PFSK-1 (cell line): ENCODE measurements at regions not wholly inside any gene's neighbourhood (a gene's known extent, or its start where the extent isn't known, plus 50 kb on each side); places are given as distances from the start of the nearest gene placed in this dataset.

Experiments
- FOXP2 ChIP-seq: optimal IDR thresholded peaks from 2 replicates; pipeline ENCODE3; 2011; ENCODE audit warnings: borderline replicate concordance, control low read depth, inconsistent platforms; ENCODE audit not compliant: insufficient read depth; ENCODE audit errors: extremely low read length, extremely low read depth
- POLR2AphosphoS5 ChIP-seq: IDR thresholded peaks from 2 replicates; pipeline ENCODE4 v1.6.1; 2012; ENCODE audit warnings: low read depth, mild to moderate bottlenecking, control low read depth, low read length, moderate library complexity
- SIN3A ChIP-seq: IDR thresholded peaks from 2 replicates; pipeline ENCODE4 v1.6.1; 2012; ENCODE audit warnings: mild to moderate bottlenecking, low read length, moderate library complexity, borderline replicate concordance; ENCODE audit not compliant: insufficient read depth
- TAF1 ChIP-seq: IDR thresholded peaks from 2 replicates; pipeline ENCODE4 v1.6.1; 2012; ENCODE audit warnings: low read length, control low read depth, borderline replicate concordance; ENCODE audit not compliant: insufficient read depth
- TF ChIP-seq, protein P1 (sequence below), 2 experiments: IDR thresholded peaks; 2 replicates each; pipeline versions ENCODE4 v1.6.1 to v1.8.0; 2011 to 2012; ENCODE audit warnings: low read depth in 2 of 2, low read length in 2 of 2, control low read depth in 1 of 2, inconsistent platforms in 1 of 2, mild to moderate bottlenecking in 1 of 2, moderate library complexity in 1 of 2; ENCODE audit not compliant: insufficient read depth in 1 of 2

GRCh38 chr7:19400758-19401254 is 255.6 kb upstream of the FERD3L start:
- no peak for TF ChIP-seq FOXP2
- TF ChIP-seq SIN3A: no peak
- TF ChIP-seq, protein P1, sequence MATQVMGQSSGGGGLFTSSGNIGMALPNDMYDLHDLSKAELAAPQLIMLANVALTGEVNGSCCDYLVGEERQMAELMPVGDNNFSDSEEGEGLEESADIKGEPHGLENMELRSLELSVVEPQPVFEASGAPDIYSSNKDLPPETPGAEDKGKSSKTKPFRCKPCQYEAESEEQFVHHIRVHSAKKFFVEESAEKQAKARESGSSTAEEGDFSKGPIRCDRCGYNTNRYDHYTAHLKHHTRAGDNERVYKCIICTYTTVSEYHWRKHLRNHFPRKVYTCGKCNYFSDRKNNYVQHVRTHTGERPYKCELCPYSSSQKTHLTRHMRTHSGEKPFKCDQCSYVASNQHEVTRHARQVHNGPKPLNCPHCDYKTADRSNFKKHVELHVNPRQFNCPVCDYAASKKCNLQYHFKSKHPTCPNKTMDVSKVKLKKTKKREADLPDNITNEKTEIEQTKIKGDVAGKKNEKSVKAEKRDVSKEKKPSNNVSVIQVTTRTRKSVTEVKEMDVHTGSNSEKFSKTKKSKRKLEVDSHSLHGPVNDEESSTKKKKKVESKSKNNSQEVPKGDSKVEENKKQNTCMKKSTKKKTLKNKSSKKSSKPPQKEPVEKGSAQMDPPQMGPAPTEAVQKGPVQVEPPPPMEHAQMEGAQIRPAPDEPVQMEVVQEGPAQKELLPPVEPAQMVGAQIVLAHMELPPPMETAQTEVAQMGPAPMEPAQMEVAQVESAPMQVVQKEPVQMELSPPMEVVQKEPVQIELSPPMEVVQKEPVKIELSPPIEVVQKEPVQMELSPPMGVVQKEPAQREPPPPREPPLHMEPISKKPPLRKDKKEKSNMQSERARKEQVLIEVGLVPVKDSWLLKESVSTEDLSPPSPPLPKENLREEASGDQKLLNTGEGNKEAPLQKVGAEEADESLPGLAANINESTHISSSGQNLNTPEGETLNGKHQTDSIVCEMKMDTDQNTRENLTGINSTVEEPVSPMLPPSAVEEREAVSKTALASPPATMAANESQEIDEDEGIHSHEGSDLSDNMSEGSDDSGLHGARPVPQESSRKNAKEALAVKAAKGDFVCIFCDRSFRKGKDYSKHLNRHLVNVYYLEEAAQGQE (IDR thresholded peaks at IDR 0.05; ENCODE audit: insufficient read depth in 1 of 2, low read depth in 2 of 2, low read length in 2 of 2): no peak
- TF ChIP-seq POLR2AphosphoS5: no peak
- TF ChIP-seq TAF1: no peak

- TF ChIP-seq TAF1: no peak
Observed at GRCh38 chr7:19397911-19398310, 252.7 kb upstream of the FERD3L start.

DNA sequence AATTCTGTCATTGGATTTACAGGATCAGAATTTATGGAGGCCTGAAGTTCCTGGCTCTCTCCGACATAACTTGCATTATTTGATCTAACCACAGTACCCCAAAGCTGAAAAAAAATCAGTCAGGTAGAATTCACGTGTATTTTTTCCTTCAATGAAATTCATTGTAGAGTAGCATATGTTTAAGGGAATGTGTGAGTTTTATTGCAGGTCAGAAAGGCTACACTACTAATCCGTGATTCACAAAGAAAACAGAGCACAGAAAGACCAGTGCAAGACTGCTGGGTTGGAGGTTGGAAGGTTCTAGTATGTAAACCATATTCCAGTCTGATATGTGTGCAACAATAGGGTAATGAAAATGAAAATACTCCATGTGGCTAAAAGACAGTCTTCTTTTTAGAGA is 247.0 kb upstream of the FERD3L start:
- TF ChIP-seq, protein P1 (IDR thresholded peaks at IDR 0.05; ENCODE audit: insufficient read depth in 1 of 2, low read depth in 2 of 2, low read length in 2 of 2): no peak

- TF ChIP-seq FOXP2 (no peak), SIN3A (no peak), TAF1 (no peak), POLR2AphosphoS5 (no peak)
- TF ChIP-seq, protein P1 (IDR thresholded peaks at IDR 0.05; ENCODE audit: insufficient read depth in 1 of 2, low read depth in 2 of 2, low read length in 2 of 2): no peak
Observed at GRCh38 chr7:19390795-19391194, 245.6 kb upstream of the FERD3L start.

GRCh38 chr7:19381321-19381720 is 236.1 kb upstream of the FERD3L start:
- TF ChIP-seq, protein P1 (IDR thresholded peaks at IDR 0.05; ENCODE audit: insufficient read depth in 1 of 2, low read depth in 2 of 2, low read length in 2 of 2): no peak
- no peak for TF ChIP-seq FOXP2
- TF ChIP-seq POLR2AphosphoS5: no peak
- TF ChIP-seq TAF1: no peak
- no peak for TF ChIP-seq SIN3A

- no peak for TF ChIP-seq FOXP2
- no peak for TF ChIP-seq TAF1
- no peak for TF ChIP-seq SIN3A
- TF ChIP-seq, protein P1 (IDR thresholded peaks at IDR 0.05; ENCODE audit: insufficient read depth in 1 of 2, low read depth in 2 of 2, low read length in 2 of 2): no peak
- TF ChIP-seq POLR2AphosphoS5: no peak
Observed at GRCh38 chr7:19378345-19378714, 233.1 kb upstream of the FERD3L start.
